GM23338 (cell line): ENCODE measurements at regions not wholly inside any gene's neighbourhood (a gene's known extent, or its start where the extent isn't known, plus 50 kb on each side); places are given as distances from the start of the nearest gene placed in this dataset.

Source experiments
- ATAC-seq: fragments of 200-7000 bp; cut with Tn5 transposase; 3 replicates; pipeline ENCODE4 v1.9.1; 2020
- DNase-seq: peaks from one replicate; pipeline ENCODE4 v3.0.0-alpha.2; 2015; ENCODE audit warnings: low spot score
- H2AFZ ChIP-seq: fragments of 200-600 bp; sonication (generic); 2 replicates; pipeline ENCODE4 v1.8.0; 2016; ENCODE audit warnings: antibody characterized with exemption, mild to moderate bottlenecking, moderate library complexity
- H3F3A ChIP-seq: fragments of 200-600 bp; sonication (generic); replicated peaks from 2 replicates; pipeline ENCODE4 v1.8.0; 2017; ENCODE audit warnings: antibody characterized with exemption, mixed run types, low read depth
- H3K27ac ChIP-seq: fragments of 200-600 bp; sonication (generic); 2 replicates; pipeline ENCODE4 v1.6.1; 2016; ENCODE audit warnings: low read depth
- H3K27me3 ChIP-seq: fragments of 200-600 bp; sonication (generic); 2 replicates; pipeline ENCODE4 v1.8.0; 2016; ENCODE audit warnings: mild to moderate bottlenecking, mixed run types, moderate library complexity; ENCODE audit not compliant: insufficient read depth
- H3K36me3 ChIP-seq: fragments of 200-600 bp; sonication (generic); 2 replicates; pipeline ENCODE4 v1.8.0; 2016; ENCODE audit warnings: mild to moderate bottlenecking; ENCODE audit not compliant: insufficient read depth
- H3K4me1 ChIP-seq: fragments of 200-600 bp; sonication (generic); 2 replicates; pipeline ENCODE4 v1.8.0; 2016; ENCODE audit warnings: mild to moderate bottlenecking, moderate library complexity; ENCODE audit not compliant: insufficient read depth
- H3K4me2 ChIP-seq: fragments of 200-600 bp; sonication (generic); 2 replicates; pipeline ENCODE4 v1.7.1; 2017; ENCODE audit warnings: mixed run types
- H3K4me3 ChIP-seq: fragments of 200-600 bp; sonication (generic); 2 replicates; pipeline ENCODE4 v1.6.1; 2016; ENCODE audit warnings: mixed run types
- H3K79me2 ChIP-seq: fragments of 200-600 bp; sonication (generic); replicated peaks from 2 replicates; pipeline ENCODE4 v1.8.0; 2017; ENCODE audit warnings: mild to moderate bottlenecking; ENCODE audit not compliant: insufficient read depth
- H3K9me2 ChIP-seq: fragments of 200-600 bp; sonication (generic); 2 replicates; pipeline ENCODE4 v1.8.0; 2017; ENCODE audit not compliant: insufficient read depth
- H4K20me1 ChIP-seq: fragments of 200-600 bp; sonication (generic); replicated peaks from 2 replicates; pipeline ENCODE4 v1.8.0; 2017; ENCODE audit warnings: mild to moderate bottlenecking; ENCODE audit not compliant: insufficient read depth
- H3K27ac Mint-ChIP-seq: 2 replicates; pipeline ENCODE4 v1.8.0; 2020; ENCODE audit warnings: inconsistent platforms, mild to moderate bottlenecking, moderate library complexity, mixed read lengths
- H3K27me3 Mint-ChIP-seq: 3 replicates; pipeline ENCODE4 v1.8.0; 2022; ENCODE audit warnings: low read depth, mild to moderate bottlenecking, moderate library complexity, mixed read lengths, inconsistent platforms; ENCODE audit not compliant: insufficient read depth, poor library complexity
- H3K36me3 Mint-ChIP-seq: 3 replicates; pipeline ENCODE4 v1.8.0; 2021; ENCODE audit warnings: low read depth, mild to moderate bottlenecking, inconsistent platforms, moderate library complexity, mixed read lengths
- H3K4me1 Mint-ChIP-seq: 3 replicates; pipeline ENCODE4 v1.8.0; 2020; ENCODE audit warnings: mild to moderate bottlenecking, inconsistent platforms, mixed read lengths
- H3K4me3 Mint-ChIP-seq: 3 replicates; pipeline ENCODE4 v1.8.0; 2021; ENCODE audit warnings: moderate library complexity, mild to moderate bottlenecking, inconsistent platforms, mixed read lengths
- H3K9me3 Mint-ChIP-seq: 3 replicates; pipeline ENCODE4 v1.8.0; 2020; ENCODE audit warnings: moderate library complexity, mild to moderate bottlenecking, inconsistent platforms, mixed read lengths
- CREB1 ChIP-seq: fragments of 250-450 bp; sonication (Bioruptor Pico); IDR thresholded peaks from 2 replicates; pipeline ENCODE4 v1.5.0; 2020; ENCODE audit warnings: low read depth, mild to moderate bottlenecking, moderate library complexity
- CTCF ChIP-seq, 2 experiments: fragments of 200-600 bp in 1 of 2; sonication (generic) in 1 of 2; conservative IDR thresholded peaks; 2 replicates each; pipeline versions ENCODE4 v1.5.1 to v1.6.1; 2016 to 2017; ENCODE audit warnings: antibody characterized with exemption in 2 of 2, low read depth in 2 of 2, mild to moderate bottlenecking in 2 of 2, moderate library complexity in 1 of 2
- ETS1 ChIP-seq: IDR thresholded peaks from 2 replicates; pipeline ENCODE4 v1.6.1; 2016; ENCODE audit warnings: antibody characterized with exemption
- EZH2 ChIP-seq: fragments of 200-600 bp; sonication (generic); IDR thresholded peaks from one replicate; pipeline ENCODE4 v1.8.0; 2017; ENCODE audit warnings: antibody characterized with exemption, mild to moderate bottlenecking, low read depth; ENCODE audit not compliant: unreplicated experiment
- EZH2phosphoT487 ChIP-seq: fragments of 200-600 bp; sonication (generic); IDR thresholded peaks from one replicate; pipeline ENCODE4 v1.8.1; 2018; ENCODE audit warnings: antibody characterized with exemption; ENCODE audit not compliant: unreplicated experiment
- JUNB ChIP-seq: IDR thresholded peaks from one replicate; pipeline ENCODE4 v1.6.1; 2016; ENCODE audit warnings: antibody characterized with exemption; ENCODE audit not compliant: unreplicated experiment
- NANOG ChIP-seq: IDR thresholded peaks from 2 replicates; pipeline ENCODE4 v1.6.1; 2016; ENCODE audit warnings: antibody characterized with exemption, borderline replicate concordance
- POLR2AphosphoS5 ChIP-seq: IDR thresholded peaks from 2 replicates; pipeline ENCODE4 v1.6.1; 2016; ENCODE audit warnings: antibody characterized with exemption, low read depth
- REST ChIP-seq: IDR thresholded peaks from one replicate; pipeline ENCODE4 v1.6.1; 2018; ENCODE audit warnings: antibody characterized with exemption; ENCODE audit not compliant: unreplicated experiment
- STAT1 ChIP-seq: IDR thresholded peaks from one replicate; pipeline ENCODE4 v1.6.1; 2016; ENCODE audit warnings: antibody characterized with exemption; ENCODE audit not compliant: unreplicated experiment
- ZNF114 ChIP-seq: fragments of 250-450 bp; sonication (Bioruptor Pico); IDR thresholded peaks from 2 replicates; pipeline ENCODE4 v1.5.0; 2020; ENCODE audit warnings: mild to moderate bottlenecking, moderate library complexity
- ZNF331 ChIP-seq: fragments of 250-450 bp; sonication (Bioruptor Pico); IDR thresholded peaks from 2 replicates; pipeline ENCODE4 v1.5.0; 2020; ENCODE audit warnings: low read depth, mild to moderate bottlenecking, moderate library complexity
- TF ChIP-seq, protein P1 (sequence below): fragments of 250-450 bp; sonication (Bioruptor Pico); IDR thresholded peaks from 2 replicates; pipeline ENCODE4 v1.5.0; 2020; ENCODE audit warnings: mild to moderate bottlenecking, moderate library complexity

DNA sequence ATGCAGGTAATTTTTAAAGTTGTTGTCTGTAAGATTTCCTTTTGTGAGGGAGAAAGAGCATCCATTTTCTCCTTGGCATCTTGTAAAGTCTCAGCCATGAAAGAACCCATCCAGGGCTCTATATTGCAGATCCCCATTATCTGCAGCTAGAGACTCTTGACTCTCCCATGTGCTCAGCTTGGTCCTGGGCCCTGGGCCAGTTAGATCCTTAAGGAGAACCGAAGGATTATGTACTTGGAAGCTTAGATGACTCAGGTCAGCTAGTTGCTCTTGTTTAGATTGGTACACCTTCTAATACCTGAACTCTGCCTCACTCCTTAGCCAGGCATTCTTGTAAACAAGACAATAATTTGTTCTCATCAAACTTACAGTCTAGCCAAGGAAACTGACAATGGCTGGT, 1617.6 kb downstream of the KHDRBS2 start:
- Mint-ChIP-seq H3K4me1 (peaks cover 33% of the 10 kb centered on the region), H3K27me3 (peaks cover 11% of the 10 kb centered on the region), H3K4me3 (no peak overlapping the region), H3K27ac (no peak overlapping the region), H3K9me3 (peaks cover 52% of the 10 kb centered on the region), H3K36me3 (peaks cover 69% of the 10 kb centered on the region)
- Histone ChIP-seq H4K20me1 (no peaks in the 10 kb centered on the region), H3K4me3 (no peak overlapping the region), H3K4me1 (peaks cover 22% of the 10 kb centered on the region), H3K9me2 (peaks cover 8% of the 10 kb centered on the region; the same call in 1 of the 2 replicates), H3F3A (no peaks in the 10 kb centered on the region), H3K27ac (no peak overlapping the region), H2AFZ (no peak overlapping the region), H3K27me3 (no peaks in the 10 kb centered on the region), H3K4me2 (no peak overlapping the region), H3K79me2 (no peaks in the 10 kb centered on the region), H3K36me3 (peaks cover 9% of the 10 kb centered on the region; the same call in 1 of the 2 replicates)
- TF ChIP-seq JUNB (no peak), EZH2 (no peak), REST (no peak), EZH2phosphoT487 (no peak), STAT1 (no peak), ETS1 (no peak), ZNF114 (CRISPR knock-in tag) (no peak), ZNF331 (no peak), NANOG (no peak), CTCF (conservative IDR thresholded peaks at IDR 0.05; ENCODE audit: low read depth in 2 of 2) (no peak), POLR2AphosphoS5 (no peak), CREB1 (no peak)
- TF ChIP-seq, protein P1, sequence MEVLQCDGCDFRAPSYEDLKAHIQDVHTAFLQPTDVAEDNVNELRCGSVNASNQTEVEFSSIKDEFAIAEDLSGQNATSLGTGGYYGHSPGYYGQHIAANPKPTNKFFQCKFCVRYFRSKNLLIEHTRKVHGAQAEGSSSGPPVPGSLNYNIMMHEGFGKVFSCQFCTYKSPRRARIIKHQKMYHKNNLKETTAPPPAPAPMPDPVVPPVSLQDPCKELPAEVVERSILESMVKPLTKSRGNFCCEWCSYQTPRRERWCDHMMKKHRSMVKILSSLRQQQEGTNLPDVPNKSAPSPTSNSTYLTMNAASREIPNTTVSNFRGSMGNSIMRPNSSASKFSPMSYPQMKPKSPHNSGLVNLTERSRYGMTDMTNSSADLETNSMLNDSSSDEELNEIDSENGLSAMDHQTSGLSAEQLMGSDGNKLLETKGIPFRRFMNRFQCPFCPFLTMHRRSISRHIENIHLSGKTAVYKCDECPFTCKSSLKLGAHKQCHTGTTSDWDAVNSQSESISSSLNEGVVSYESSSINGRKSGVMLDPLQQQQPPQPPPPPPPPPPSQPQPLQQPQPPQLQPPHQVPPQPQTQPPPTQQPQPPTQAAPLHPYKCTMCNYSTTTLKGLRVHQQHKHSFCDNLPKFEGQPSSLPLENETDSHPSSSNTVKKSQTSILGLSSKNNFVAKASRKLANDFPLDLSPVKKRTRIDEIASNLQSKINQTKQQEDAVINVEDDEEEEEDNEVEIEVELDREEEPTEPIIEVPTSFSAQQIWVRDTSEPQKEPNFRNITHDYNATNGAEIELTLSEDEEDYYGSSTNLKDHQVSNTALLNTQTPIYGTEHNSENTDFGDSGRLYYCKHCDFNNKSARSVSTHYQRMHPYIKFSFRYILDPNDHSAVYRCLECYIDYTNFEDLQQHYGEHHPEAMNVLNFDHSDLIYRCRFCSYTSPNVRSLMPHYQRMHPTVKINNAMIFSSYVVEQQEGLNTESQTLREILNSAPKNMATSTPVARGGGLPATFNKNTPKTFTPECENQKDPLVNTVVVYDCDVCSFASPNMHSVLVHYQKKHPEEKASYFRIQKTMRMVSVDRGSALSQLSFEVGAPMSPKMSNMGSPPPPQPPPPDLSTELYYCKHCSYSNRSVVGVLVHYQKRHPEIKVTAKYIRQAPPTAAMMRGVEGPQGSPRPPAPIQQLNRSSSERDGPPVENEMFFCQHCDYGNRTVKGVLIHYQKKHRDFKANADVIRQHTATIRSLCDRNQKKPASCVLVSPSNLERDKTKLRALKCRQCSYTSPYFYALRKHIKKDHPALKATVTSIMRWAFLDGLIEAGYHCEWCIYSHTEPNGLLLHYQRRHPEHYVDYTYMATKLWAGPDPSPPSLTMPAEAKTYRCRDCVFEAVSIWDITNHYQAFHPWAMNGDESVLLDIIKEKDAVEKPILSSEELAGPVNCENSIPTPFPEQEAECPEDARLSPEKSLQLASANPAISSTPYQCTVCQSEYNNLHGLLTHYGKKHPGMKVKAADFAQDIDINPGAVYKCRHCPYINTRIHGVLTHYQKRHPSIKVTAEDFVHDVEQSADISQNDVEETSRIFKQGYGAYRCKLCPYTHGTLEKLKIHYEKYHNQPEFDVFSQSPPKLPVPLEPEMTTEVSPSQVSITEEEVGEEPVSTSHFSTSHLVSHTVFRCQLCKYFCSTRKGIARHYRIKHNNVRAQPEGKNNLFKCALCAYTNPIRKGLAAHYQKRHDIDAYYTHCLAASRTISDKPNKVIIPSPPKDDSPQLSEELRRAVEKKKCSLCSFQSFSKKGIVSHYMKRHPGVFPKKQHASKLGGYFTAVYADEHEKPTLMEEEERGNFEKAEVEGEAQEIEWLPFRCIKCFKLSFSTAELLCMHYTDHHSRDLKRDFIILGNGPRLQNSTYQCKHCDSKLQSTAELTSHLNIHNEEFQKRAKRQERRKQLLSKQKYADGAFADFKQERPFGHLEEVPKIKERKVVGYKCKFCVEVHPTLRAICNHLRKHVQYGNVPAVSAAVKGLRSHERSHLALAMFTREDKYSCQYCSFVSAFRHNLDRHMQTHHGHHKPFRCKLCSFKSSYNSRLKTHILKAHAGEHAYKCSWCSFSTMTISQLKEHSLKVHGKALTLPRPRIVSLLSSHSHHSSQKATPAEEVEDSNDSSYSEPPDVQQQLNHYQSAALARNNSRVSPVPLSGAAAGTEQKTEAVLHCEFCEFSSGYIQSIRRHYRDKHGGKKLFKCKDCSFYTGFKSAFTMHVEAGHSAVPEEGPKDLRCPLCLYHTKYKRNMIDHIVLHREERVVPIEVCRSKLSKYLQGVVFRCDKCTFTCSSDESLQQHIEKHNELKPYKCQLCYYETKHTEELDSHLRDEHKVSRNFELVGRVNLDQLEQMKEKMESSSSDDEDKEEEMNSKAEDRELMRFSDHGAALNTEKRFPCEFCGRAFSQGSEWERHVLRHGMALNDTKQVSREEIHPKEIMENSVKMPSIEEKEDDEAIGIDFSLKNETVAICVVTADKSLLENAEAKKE = no peak
- no peak for DNase-seq
- ATAC-seq = no peak
